ENCODE measurements at regions not wholly inside any gene's neighbourhood (a gene's known extent, or its start where the extent isn't known, plus 50 kb on each side); places are given as distances from the start of the nearest gene placed in this dataset.

DNA sequence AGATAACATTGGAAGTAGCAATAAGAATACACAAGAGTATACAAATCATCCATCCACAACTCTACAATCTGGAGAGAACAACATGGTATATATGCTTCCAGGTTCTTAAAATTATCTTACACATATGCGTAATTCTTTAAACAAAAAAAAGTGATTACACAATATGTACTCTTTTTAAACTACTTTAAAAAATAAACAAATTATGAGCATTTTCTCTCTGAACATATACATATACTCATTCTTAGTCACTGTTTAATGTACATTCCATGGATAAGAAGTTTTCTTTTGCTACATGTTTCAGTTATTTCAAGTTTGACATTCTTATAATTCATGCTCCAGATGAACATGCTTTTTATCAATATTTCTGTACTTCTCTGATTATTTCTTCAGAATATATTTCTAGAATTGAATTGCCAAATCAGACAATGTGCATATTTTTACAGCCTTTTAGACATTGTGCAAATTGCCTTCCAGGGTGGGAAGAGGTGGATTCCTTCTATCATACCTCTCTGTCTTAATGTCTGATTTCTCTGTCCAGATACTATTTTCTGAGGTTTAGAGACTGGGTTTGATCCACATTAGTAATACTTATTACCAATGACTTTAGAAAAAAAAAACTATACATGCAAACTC, 551.6 kb downstream of the METTL15 start:
- Histone ChIP-seq H3K36me3 (ENCODE audit: low read length) (no peaks in the 10 kb centered on the region), H4K20me1 (ENCODE audit: low read depth, low read length) (no peaks in the 10 kb centered on the region), H3K9ac (ENCODE audit: low read length) (no peak overlapping the region), H3K4me3 (ENCODE audit: insufficient read depth, low read length, poor library complexity, severe bottlenecking) (no peak overlapping the region), H3K9me3 (ENCODE audit: insufficient read depth, low read length) (no peaks in the 10 kb centered on the region), H3K27ac (ENCODE audit: low read depth, low read length) (no peak overlapping the region), H3K79me2 (ENCODE audit: insufficient read depth, low read length) (no peaks in the 10 kb centered on the region), H3K4me2 (ENCODE audit: low read depth, low read length, poor library complexity, severe bottlenecking) (no peak overlapping the region), H2AFZ (ENCODE audit: low read depth, low read length, severe bottlenecking) (no peak overlapping the region), H3F3A (ENCODE audit: insufficient read depth) (no peaks in the 10 kb centered on the region), H3K9me2 (replicated peaks; ENCODE audit: insufficient read depth, low read length) (no peaks in the 10 kb centered on the region), H3K27me3 (ENCODE audit: low read length) (no peaks in the 10 kb centered on the region)
- no peak for TF ChIP-seq EZH2phosphoT487 (conservative IDR thresholded peaks at IDR 0.05; ENCODE audit: low read length)
- TF ChIP-seq, protein P1, sequence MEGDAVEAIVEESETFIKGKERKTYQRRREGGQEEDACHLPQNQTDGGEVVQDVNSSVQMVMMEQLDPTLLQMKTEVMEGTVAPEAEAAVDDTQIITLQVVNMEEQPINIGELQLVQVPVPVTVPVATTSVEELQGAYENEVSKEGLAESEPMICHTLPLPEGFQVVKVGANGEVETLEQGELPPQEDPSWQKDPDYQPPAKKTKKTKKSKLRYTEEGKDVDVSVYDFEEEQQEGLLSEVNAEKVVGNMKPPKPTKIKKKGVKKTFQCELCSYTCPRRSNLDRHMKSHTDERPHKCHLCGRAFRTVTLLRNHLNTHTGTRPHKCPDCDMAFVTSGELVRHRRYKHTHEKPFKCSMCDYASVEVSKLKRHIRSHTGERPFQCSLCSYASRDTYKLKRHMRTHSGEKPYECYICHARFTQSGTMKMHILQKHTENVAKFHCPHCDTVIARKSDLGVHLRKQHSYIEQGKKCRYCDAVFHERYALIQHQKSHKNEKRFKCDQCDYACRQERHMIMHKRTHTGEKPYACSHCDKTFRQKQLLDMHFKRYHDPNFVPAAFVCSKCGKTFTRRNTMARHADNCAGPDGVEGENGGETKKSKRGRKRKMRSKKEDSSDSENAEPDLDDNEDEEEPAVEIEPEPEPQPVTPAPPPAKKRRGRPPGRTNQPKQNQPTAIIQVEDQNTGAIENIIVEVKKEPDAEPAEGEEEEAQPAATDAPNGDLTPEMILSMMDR (IDR thresholded peaks at IDR 0.05; ENCODE audit: insufficient read depth, low read length, poor library complexity, severe bottlenecking) = no peak

DNA sequence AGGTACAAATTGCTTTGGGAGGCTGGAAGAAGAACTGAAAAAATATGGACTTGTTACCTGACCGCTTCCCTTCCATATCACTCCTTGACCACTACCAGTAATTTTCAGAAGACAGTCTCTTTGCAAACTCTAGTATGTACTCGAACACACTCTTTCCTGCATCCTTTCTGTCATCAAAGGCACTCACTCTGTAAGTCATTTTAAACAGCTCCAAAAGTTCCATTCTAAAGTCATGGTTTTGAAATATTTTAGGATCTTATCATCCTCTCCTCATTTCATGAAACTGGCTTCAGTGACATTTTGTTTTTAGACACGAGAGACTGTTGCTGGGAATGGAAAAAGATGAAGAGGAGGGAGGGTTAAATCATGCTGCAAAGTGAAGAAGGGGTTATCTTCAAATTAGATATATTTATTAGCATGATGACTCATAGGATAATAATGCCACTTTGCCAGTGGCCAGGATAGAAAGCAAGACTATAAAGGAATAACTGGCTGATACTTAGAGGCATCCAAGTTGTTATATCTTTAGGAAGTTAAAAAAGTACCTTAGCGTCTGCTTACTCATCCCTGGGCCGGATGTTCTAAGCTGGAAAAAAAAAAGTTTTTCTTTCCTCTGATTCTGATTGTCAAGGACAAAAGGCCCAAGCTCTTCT, 549.3 kb downstream of the METTL15 start:
- Histone ChIP-seq H4K20me1 (ENCODE audit: low read depth, low read length) (no peaks in the 10 kb centered on the region), H3K27me3 (ENCODE audit: low read length) (no peaks in the 10 kb centered on the region), H3K4me3 (ENCODE audit: insufficient read depth, low read length, poor library complexity, severe bottlenecking) (no peak overlapping the region), H3K9me2 (replicated peaks; ENCODE audit: insufficient read depth, low read length) (no peaks in the 10 kb centered on the region), H3K9me3 (ENCODE audit: insufficient read depth, low read length) (no peaks in the 10 kb centered on the region), H3K4me2 (ENCODE audit: low read depth, low read length, poor library complexity, severe bottlenecking) (no peak overlapping the region), H3K79me2 (ENCODE audit: insufficient read depth, low read length) (no peaks in the 10 kb centered on the region), H3F3A (ENCODE audit: insufficient read depth) (no peaks in the 10 kb centered on the region), H3K36me3 (ENCODE audit: low read length) (no peaks in the 10 kb centered on the region), H3K9ac (ENCODE audit: low read length) (no peak overlapping the region), H2AFZ (ENCODE audit: low read depth, low read length, severe bottlenecking) (no peak overlapping the region), H3K27ac (ENCODE audit: low read depth, low read length) (no peak overlapping the region)
- no peak for TF ChIP-seq EZH2phosphoT487 (conservative IDR thresholded peaks at IDR 0.05; ENCODE audit: low read length)
- TF ChIP-seq, protein P1 (IDR thresholded peaks at IDR 0.05; ENCODE audit: insufficient read depth, low read length, poor library complexity, severe bottlenecking) = no peak

DNA sequence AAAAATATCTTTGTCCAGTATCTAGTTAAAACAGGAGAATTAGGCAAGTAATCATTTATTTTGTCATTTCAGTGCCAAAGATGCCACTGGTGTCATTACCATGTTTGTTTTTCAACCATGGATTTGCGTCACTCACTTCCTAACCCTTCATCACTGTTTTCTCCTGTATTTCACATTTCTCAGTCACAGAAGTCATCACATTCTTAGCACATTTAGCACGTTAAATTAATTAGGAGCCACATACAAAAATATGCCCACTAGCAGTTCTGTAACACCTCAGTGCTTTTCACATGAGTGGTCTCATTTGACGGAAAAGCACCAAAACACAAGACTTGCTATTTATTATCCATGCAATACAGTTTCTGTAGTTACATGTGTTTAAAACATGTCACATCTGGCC, 546.0 kb downstream of the METTL15 start:
- Histone ChIP-seq H4K20me1 (ENCODE audit: low read depth, low read length) (no peaks in the 10 kb centered on the region), H3K27ac (ENCODE audit: low read depth, low read length) (no peak overlapping the region)
- no peak for TF ChIP-seq EZH2phosphoT487 (conservative IDR thresholded peaks at IDR 0.05; ENCODE audit: low read length)
- TF ChIP-seq, protein P1 (IDR thresholded peaks at IDR 0.05; ENCODE audit: insufficient read depth, low read length, poor library complexity, severe bottlenecking) = no peak

More for the DNA sequence above, 546.0 kb downstream of the METTL15 start:
- H3K9me3 ChIP-seq (ENCODE audit: insufficient read depth, low read length) = no peaks in the 10 kb centered on the region
- no peak overlapping the region for H3K4me2 ChIP-seq (ENCODE audit: low read depth, low read length, poor library complexity, severe bottlenecking)
- no peak overlapping the region for H3K9ac ChIP-seq (ENCODE audit: low read length)
- no peaks in the 10 kb centered on the region for H3K79me2 ChIP-seq (ENCODE audit: insufficient read depth, low read length)
- no peaks in the 10 kb centered on the region for H3F3A ChIP-seq (ENCODE audit: insufficient read depth)
- H3K27me3 ChIP-seq (ENCODE audit: low read length) = no peaks in the 10 kb centered on the region
- H3K4me3 ChIP-seq (ENCODE audit: insufficient read depth, low read length, poor library complexity, severe bottlenecking) = no peak overlapping the region
- no peaks in the 10 kb centered on the region for H3K36me3 ChIP-seq (ENCODE audit: low read length)
- no peaks in the 10 kb centered on the region for H3K9me2 ChIP-seq (replicated peaks; ENCODE audit: insufficient read depth, low read length)
- H2AFZ ChIP-seq (ENCODE audit: low read depth, low read length, severe bottlenecking) = no peak overlapping the region

Measured in SU-DHL-6 (cell line).